ENCODE measurements at regions not wholly inside any gene's neighbourhood (a gene's known extent, or its start where the extent isn't known, plus 50 kb on each side); places are given as distances from the start of the nearest gene placed in this dataset.
"Not testable (repeated sequence)": the region's sequence is repeated elsewhere in the genome, so short reads cannot be mapped to it uniquely, and the experiment has no call there.

DNA sequence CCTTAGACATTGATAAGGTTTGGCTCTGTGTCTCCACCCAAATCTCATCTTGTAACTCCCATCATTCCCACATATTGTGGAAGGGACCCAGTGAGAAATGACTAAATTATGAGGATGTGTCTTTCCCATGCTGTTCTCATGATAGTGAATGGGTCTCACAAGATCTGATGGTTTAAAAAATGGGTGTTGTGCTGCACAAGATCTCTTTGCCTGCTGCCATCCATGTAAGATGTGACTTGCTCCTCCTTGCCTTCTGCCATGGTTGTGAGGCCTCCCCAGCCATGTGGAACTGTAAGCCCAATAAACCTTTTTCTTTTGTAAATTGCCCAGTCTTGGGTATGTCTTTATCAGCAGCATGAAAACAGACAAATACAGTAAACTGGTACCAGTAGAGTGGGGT is 206.1 kb upstream of the KCND2 start:
- TF ChIP-seq, protein P1, sequence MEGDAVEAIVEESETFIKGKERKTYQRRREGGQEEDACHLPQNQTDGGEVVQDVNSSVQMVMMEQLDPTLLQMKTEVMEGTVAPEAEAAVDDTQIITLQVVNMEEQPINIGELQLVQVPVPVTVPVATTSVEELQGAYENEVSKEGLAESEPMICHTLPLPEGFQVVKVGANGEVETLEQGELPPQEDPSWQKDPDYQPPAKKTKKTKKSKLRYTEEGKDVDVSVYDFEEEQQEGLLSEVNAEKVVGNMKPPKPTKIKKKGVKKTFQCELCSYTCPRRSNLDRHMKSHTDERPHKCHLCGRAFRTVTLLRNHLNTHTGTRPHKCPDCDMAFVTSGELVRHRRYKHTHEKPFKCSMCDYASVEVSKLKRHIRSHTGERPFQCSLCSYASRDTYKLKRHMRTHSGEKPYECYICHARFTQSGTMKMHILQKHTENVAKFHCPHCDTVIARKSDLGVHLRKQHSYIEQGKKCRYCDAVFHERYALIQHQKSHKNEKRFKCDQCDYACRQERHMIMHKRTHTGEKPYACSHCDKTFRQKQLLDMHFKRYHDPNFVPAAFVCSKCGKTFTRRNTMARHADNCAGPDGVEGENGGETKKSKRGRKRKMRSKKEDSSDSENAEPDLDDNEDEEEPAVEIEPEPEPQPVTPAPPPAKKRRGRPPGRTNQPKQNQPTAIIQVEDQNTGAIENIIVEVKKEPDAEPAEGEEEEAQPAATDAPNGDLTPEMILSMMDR (optimal IDR thresholded peaks at IDR 0.05 in 1 of 3, IDR thresholded peaks at IDR 0.05 in 1 of 3, conservative IDR thresholded peaks at IDR 0.05 in 1 of 3; ENCODE audit: extremely low read depth in 1 of 3, insufficient read depth in 2 of 3, low read length in 3 of 3): not testable (repeated sequence)
- TF ChIP-seq EZH2 (IDR thresholded peaks at IDR 0.05; ENCODE audit: low read length): not testable (repeated sequence)

Data from keratinocyte (primary cell).